Skeletal muscle satellite cell (primary cell): ENCODE measurements at regions not wholly inside any gene's neighbourhood (a gene's known extent, or its start where the extent isn't known, plus 50 kb on each side); places are given as distances from the start of the nearest gene placed in this dataset.

Experiments
- H3K27me3 ChIP-seq: 2 replicates; pipeline ENCODE4 v1.7.0; 2013; ENCODE audit warnings: low read length; ENCODE audit not compliant: control insufficient read depth, insufficient read depth
- H3K36me3 ChIP-seq: 2 replicates; pipeline ENCODE4 v1.7.0; 2013; ENCODE audit warnings: mild to moderate bottlenecking, control low read depth, low read length; ENCODE audit not compliant: insufficient read depth
- H3K4me1 ChIP-seq: 2 replicates; pipeline ENCODE4 v1.7.0; 2013; ENCODE audit warnings: low read length; ENCODE audit not compliant: control insufficient read depth, insufficient read depth
- H3K4me2 ChIP-seq: 2 replicates; pipeline ENCODE4 v1.7.0; 2013; ENCODE audit warnings: mild to moderate bottlenecking, low read length
- H3K4me3 ChIP-seq: 2 replicates; pipeline ENCODE4 v1.7.0; 2013; ENCODE audit warnings: low read length
- H3K9ac ChIP-seq: 2 replicates; pipeline ENCODE4 v1.7.0; 2013; ENCODE audit warnings: mild to moderate bottlenecking, low read depth, low read length, moderate library complexity
- H3K9me3 ChIP-seq: replicated peaks from 2 replicates; pipeline ENCODE4 v1.7.0; 2013; ENCODE audit warnings: mild to moderate bottlenecking, control low read depth, low read length

DNA sequence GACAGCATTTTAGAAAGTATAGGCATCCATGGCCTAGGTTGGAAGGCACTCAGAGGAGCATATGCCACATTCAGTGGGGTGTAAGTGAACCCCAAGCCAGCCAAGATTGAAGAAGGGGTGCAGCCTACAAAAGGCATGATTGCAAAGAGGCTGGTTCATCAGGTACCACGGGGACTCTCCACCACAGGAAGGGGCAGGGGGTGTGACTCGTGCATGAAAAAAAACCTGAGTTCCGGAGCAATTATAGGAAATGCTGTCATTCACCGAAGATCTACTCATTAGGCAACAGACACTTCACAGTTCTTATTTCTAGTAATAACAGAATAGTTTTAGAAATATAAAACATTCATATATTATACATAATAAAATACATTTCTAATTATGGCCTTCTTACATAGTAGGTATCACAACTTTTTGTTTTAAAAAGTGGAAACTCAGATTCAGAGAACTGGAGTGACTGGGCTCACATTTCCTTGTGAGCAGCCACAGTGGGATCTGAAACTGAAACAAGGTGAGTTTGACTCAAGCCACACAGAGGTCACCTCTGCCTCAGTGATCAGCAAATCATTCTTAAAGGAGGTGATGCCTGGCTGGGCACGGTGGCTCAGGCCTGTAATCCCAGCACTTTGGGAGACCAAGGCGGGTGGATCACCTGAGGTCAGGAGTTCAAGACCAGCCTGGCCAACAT lies 188.4 kb upstream of the GYPC start:
- Histone ChIP-seq H3K4me3 (no peak overlapping the region), H3K27me3 (no peaks in the 10 kb centered on the region), H3K9me3 (peaks cover 13% of the 10 kb centered on the region), H3K4me1 (no peaks in the 10 kb centered on the region), H3K9ac (no peak overlapping the region), H3K36me3 (no peaks in the 10 kb centered on the region), H3K4me2 (no peak overlapping the region)

DNA sequence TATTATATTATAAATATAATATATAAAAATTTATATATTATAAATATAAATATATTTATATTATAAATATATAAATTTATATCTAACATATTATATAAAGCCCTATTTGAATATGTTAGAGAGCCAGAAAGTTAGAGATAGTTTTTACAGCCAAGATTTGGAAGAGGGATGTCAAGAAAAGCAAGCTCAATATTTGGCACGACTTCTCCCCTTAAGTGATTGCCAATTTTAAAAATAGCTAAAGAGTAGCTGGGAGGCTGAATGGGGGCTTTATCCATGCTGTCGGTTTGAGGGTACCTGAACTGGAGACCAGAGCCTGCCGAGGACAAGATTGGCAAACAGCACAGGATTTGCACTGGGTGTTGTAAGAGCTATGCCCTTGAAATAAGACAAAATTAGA lies 180.9 kb upstream of the GYPC start:
- Histone ChIP-seq H3K4me1 (no peaks in the 10 kb centered on the region), H3K4me2 (no peak overlapping the region), H3K36me3 (no peaks in the 10 kb centered on the region), H3K27me3 (no peaks in the 10 kb centered on the region), H3K4me3 (no peak overlapping the region), H3K9me3 (no peaks in the 10 kb centered on the region), H3K9ac (no peak overlapping the region)

DNA sequence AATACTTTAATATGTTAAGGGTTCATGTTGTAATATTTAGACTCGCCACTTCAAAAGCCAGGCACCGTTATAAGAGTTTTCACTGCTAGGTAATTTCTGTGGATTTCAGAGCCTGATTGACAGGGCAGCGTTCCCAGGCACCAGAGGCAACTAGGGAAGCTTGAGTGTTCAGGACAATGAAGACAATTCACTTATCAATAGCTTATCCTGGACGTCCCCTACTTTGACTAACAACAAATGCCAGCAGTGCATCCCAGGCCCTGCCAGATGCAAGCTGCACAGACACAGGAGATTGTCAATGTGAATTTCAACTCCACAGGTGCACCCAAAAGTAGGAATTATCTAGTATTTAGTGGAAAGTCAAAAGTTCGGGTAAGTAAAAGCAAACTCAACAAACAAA lies 179.3 kb upstream of the GYPC start:
- Histone ChIP-seq H3K36me3 (no peaks in the 10 kb centered on the region), H3K4me2 (no peak overlapping the region), H3K9me3 (no peaks in the 10 kb centered on the region), H3K4me1 (no peaks in the 10 kb centered on the region), H3K9ac (no peak overlapping the region), H3K27me3 (no peaks in the 10 kb centered on the region), H3K4me3 (no peak overlapping the region)

DNA sequence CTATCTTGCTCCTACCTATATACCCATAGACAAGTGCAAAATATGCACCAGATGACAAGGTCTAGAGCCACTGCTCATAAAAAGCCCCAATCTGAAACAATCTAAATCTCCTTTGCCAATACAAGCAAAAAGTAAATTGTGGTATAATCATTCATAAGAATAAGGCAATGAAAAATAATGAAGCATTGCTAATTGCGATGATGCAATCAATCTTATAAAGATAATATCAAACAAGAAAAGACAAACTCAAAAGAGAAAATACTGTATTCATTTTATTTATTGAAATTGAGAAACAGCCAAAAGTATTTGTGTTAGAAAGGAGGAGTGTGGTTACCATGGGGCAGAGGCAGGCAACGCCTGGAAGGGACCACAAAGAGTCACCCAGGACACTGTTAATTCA lies 175.9 kb upstream of the GYPC start:
- H3K4me2 ChIP-seq = no peak overlapping the region
- H3K36me3 ChIP-seq = no peaks in the 10 kb centered on the region
- no peak overlapping the region for H3K4me3 ChIP-seq
- no peaks in the 10 kb centered on the region for H3K27me3 ChIP-seq
- H3K9ac ChIP-seq = no peak overlapping the region
- H3K4me1 ChIP-seq = no peaks in the 10 kb centered on the region
- peaks cover 3% of the 10 kb centered on the region for H3K9me3 ChIP-seq

DNA sequence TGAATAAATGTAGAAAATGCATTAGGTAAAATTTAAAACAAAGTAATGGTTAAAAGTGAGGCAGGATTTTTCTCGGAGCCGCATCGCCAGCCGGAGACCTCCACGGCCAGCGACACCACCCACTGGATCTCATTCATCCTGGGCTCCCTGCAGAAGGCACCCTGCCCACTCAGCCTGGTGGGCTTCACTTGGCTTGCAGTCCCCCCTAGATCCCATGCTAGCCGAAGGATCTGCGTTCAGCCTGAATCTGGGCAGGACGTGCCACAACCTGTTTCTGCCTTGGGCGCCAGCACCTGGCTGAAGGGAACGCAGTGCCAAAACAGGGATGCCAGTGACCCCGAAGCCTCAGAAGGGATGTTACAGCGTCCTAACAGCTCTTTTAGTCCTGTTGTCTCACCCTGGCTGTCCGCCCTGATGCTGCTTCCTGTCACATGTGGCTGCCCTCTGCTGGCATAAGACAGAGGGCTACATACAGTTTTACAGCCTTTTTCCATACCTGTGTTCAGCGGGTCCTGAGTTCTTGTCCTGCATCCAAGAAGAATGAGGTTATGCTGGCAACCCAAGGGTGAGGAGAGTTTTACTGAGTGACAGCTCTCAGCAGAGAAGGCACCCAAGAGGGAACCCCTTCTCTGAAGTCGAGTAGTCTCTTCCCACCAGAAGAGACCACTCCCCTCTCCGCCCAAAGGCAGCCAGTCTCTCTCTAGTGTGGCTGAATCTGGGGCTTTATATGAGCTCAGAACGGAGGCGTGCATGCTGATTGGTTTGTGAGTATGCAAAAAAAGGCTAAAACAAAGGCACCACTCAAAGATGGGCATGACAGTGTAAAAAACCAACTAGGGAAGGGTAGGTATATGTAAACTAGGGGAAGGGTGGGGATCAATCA lies 173.1 kb upstream of the GYPC start:
- H3K4me3 ChIP-seq = no peak overlapping the region
- no peaks in the 10 kb centered on the region for H3K4me1 ChIP-seq
- no peaks in the 10 kb centered on the region for H3K27me3 ChIP-seq
- no peak overlapping the region for H3K9ac ChIP-seq
- H3K4me2 ChIP-seq = no peak overlapping the region
- peaks cover 3% of the 10 kb centered on the region for H3K9me3 ChIP-seq
- H3K36me3 ChIP-seq = no peaks in the 10 kb centered on the region

DNA sequence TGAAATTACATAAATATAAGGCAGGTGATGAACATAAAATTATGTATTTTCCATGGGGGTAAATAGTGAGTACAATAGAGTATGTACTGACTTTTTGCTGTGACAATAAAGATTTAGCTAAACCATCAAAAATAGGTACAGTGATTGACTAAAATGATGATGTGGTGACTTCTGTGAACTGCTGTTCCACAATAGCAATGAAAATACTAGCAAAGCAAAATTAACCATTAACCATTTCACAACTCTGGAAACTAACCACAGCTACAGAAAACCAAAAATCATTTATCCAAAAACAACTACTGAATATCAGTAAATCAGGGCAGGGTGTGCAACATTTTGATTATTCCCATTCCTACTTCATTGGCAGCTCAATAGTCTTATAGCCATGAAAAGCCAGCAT lies 161.4 kb upstream of the GYPC start:
- Histone ChIP-seq H3K4me3 (no peak overlapping the region), H3K36me3 (no peaks in the 10 kb centered on the region), H3K4me1 (no peaks in the 10 kb centered on the region), H3K9me3 (peaks cover 3% of the 10 kb centered on the region), H3K27me3 (no peaks in the 10 kb centered on the region), H3K4me2 (no peak overlapping the region), H3K9ac (no peak overlapping the region)

DNA sequence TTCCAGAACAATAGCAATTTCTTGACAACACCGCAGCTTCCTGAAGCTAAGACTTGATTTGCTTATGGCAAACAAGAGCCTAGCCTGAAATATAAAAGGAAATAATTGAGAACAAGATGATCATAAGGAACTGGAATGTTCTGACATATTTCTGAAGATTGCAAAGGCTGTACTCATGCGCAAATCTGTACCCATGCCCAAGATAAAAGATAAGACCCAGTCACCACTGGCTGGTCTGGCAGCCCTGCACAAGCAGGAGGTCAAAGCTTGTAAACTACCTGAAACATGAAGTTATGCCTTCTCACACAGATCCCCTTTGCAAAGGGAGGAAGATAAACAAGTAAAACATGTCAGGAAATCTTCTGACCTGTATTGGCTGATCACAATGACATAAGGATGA lies 160.8 kb upstream of the GYPC start:
- peaks cover 3% of the 10 kb centered on the region for H3K9me3 ChIP-seq
- no peak overlapping the region for H3K9ac ChIP-seq
- no peak overlapping the region for H3K4me2 ChIP-seq

DNA sequence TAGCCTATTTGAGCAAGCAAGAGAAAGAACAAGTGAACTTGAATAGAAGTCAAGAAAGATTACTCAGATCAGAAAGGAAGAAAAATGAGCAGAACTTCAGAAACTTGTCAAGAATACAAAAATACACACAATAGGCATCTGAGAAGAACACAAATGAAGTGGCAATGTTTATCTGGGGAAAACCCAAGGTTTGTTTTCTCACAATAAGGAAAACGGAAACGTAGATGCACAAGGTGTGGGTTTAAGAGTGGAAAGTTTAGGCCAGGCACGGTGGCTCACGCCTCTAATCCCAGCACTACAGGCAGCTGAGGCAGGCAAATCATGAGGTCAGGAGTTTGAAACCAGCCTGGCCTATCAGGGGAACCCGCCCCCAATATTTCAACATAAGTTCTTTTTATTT lies 159.5 kb upstream of the GYPC start:
- Histone ChIP-seq H3K4me3 (no peak overlapping the region), H3K4me2 (no peak overlapping the region), H3K9me3 (peaks cover 3% of the 10 kb centered on the region), H3K27me3 (no peaks in the 10 kb centered on the region), H3K4me1 (no peaks in the 10 kb centered on the region), H3K9ac (no peak overlapping the region), H3K36me3 (no peaks in the 10 kb centered on the region)

More for the DNA sequence above, 160.8 kb upstream of the GYPC start:
- no peaks in the 10 kb centered on the region for H3K27me3 ChIP-seq
- no peaks in the 10 kb centered on the region for H3K4me1 ChIP-seq
- no peaks in the 10 kb centered on the region for H3K36me3 ChIP-seq
- no peak overlapping the region for H3K4me3 ChIP-seq

DNA sequence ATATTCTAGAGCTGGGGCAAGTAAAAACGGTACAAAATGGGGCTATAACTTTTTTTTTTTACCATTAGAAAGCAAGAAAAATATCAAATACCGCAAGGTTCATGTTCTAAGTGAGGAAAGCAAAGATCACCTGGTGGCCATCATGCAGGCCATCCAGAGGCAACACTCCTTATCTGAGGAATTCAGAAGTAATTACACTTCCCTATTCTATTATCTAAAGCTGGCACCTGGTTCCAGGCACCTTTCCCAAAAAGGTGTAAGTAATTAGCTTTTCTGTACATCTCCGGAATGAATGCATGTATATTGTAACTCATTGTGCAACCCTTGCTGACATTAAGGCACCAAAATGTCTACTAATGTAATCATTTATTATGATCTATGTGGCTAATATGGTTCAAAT lies 152.5 kb upstream of the GYPC start:
- H3K4me3 ChIP-seq = no peak overlapping the region
- H3K9me3 ChIP-seq = no peaks in the 10 kb centered on the region
- H3K9ac ChIP-seq = no peak overlapping the region

DNA sequence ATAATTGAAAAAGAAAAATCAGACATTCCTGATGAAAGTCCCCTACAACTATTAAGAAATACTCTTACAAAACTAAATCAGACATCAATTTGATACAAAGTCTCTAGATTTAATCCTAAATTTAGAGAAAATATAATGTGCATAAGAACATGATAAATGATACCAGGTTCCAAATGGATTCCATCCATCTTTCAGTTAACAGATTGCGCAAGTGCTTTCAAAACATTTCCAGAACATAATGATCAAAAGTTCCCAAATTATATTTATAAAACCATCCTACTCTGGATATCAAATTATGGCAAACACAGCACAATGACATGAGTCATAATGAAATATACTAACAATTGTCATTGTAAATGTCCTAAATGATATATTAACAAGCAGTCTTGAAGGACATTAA lies 151.0 kb upstream of the GYPC start:
- Histone ChIP-seq H3K27me3 (no peaks in the 10 kb centered on the region), H3K36me3 (no peaks in the 10 kb centered on the region), H3K4me1 (no peaks in the 10 kb centered on the region), H3K4me3 (no peak overlapping the region), H3K9me3 (no peaks in the 10 kb centered on the region), H3K9ac (no peak overlapping the region), H3K4me2 (no peak overlapping the region)

More for the DNA sequence above, 152.5 kb upstream of the GYPC start:
- H3K27me3 ChIP-seq = no peaks in the 10 kb centered on the region
- H3K4me1 ChIP-seq = no peaks in the 10 kb centered on the region
- no peak overlapping the region for H3K4me2 ChIP-seq
- H3K36me3 ChIP-seq = no peaks in the 10 kb centered on the region

DNA sequence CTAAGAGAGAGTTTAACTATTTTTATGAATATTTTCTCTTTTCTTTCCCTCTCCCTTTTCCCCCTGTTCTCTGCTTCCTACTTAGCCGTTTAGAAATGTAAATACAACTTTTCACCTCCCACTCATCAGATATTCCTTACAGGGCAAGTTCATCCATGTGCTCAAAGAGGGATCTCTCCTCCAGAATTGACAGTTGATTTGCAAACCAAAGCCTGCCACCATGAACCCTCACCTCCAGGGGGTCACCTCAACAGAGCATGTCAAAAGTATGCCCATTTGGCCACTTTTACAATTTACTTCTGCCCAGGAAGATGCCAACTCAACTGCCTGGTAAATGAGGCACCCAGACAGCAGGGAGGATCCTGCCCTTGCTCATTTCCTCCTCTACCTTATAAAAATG lies 149.2 kb upstream of the GYPC start:
- Histone ChIP-seq H3K36me3 (no peaks in the 10 kb centered on the region), H3K4me2 (no peak overlapping the region), H3K9me3 (no peaks in the 10 kb centered on the region), H3K4me1 (no peaks in the 10 kb centered on the region), H3K9ac (no peak overlapping the region), H3K27me3 (no peaks in the 10 kb centered on the region), H3K4me3 (no peak overlapping the region)
